ENCODE measurements at regions not wholly inside any gene's neighbourhood (a gene's known extent, or its start where the extent isn't known, plus 50 kb on each side); places are given as distances from the start of the nearest gene placed in this dataset.

- no peaks in the 10 kb centered on the region for H3K79me2 ChIP-seq (ENCODE audit: insufficient read depth, low read length)
- no peaks in the 10 kb centered on the region for H3K4me1 ChIP-seq (ENCODE audit: insufficient read depth, low read length, poor library complexity, severe bottlenecking)
- no peaks in the 10 kb centered on the region for H3F3A ChIP-seq (ENCODE audit: low read depth)
- no peaks in the 10 kb centered on the region for H3K27me3 ChIP-seq (ENCODE audit: insufficient read depth, low read length, poor library complexity, severe bottlenecking)
- no peak overlapping the region for H2AFZ ChIP-seq (ENCODE audit: low read length)
- H3K9me2 ChIP-seq (replicated peaks; ENCODE audit: low read depth, low read length) = no peaks in the 10 kb centered on the region
- no peak overlapping the region for H3K9ac ChIP-seq (ENCODE audit: low read depth, low read length, poor library complexity, severe bottlenecking)
- no peak overlapping the region for H3K4me2 ChIP-seq (ENCODE audit: low read depth, low read length, poor library complexity, severe bottlenecking)
- no peak for TF ChIP-seq CTCF (conservative IDR thresholded peaks at IDR 0.05; ENCODE audit: low read length)
- no peak for TF ChIP-seq EZH2phosphoT487 (IDR thresholded peaks at IDR 0.05; ENCODE audit: borderline replicate concordance)
- no peaks in the 10 kb centered on the region for H4K20me1 ChIP-seq (ENCODE audit: insufficient read depth, low read length, poor library complexity, severe bottlenecking)
- H3K36me3 ChIP-seq (ENCODE audit: insufficient read depth, low read length) = no peaks in the 10 kb centered on the region
- no peak overlapping the region for H3K4me3 ChIP-seq (ENCODE audit: low read length, poor library complexity, severe bottlenecking)
- H3K9me3 ChIP-seq (ENCODE audit: insufficient read depth, low read depth, low read length) = no peaks in the 10 kb centered on the region
These were observed 131.0 kb downstream of the ANKRD60 start for GRCh38 chr20:58097429-58097828.

- Histone ChIP-seq H3K36me3 (ENCODE audit: insufficient read depth, low read length) (no peaks in the 10 kb centered on the region), H3K79me2 (ENCODE audit: insufficient read depth, low read length) (no peaks in the 10 kb centered on the region), H3K9ac (ENCODE audit: low read depth, low read length, poor library complexity, severe bottlenecking) (no peak overlapping the region), H3K9me3 (ENCODE audit: insufficient read depth, low read depth, low read length) (no peaks in the 10 kb centered on the region), H2AFZ (ENCODE audit: low read length) (no peak overlapping the region), H3K4me2 (ENCODE audit: low read depth, low read length, poor library complexity, severe bottlenecking) (no peak overlapping the region), H3F3A (ENCODE audit: low read depth) (no peaks in the 10 kb centered on the region), H3K4me3 (ENCODE audit: low read length, poor library complexity, severe bottlenecking) (no peak overlapping the region), H4K20me1 (ENCODE audit: insufficient read depth, low read length, poor library complexity, severe bottlenecking) (no peaks in the 10 kb centered on the region), H3K4me1 (ENCODE audit: insufficient read depth, low read length, poor library complexity, severe bottlenecking) (no peaks in the 10 kb centered on the region), H3K9me2 (replicated peaks; ENCODE audit: low read depth, low read length) (no peaks in the 10 kb centered on the region), H3K27me3 (ENCODE audit: insufficient read depth, low read length, poor library complexity, severe bottlenecking) (no peaks in the 10 kb centered on the region)
- TF ChIP-seq CTCF (conservative IDR thresholded peaks at IDR 0.05; ENCODE audit: low read length) (no peak), EZH2phosphoT487 (IDR thresholded peaks at IDR 0.05; ENCODE audit: borderline replicate concordance) (no peak)
These were observed 131.5 kb downstream of the ANKRD60 start for GRCh38 chr20:58096880-58097423.

- no peaks in the 10 kb centered on the region for H3K27me3 ChIP-seq (ENCODE audit: insufficient read depth, low read length, poor library complexity, severe bottlenecking)
- no peak overlapping the region for H2AFZ ChIP-seq (ENCODE audit: low read length)
- H3K36me3 ChIP-seq (ENCODE audit: insufficient read depth, low read length) = no peaks in the 10 kb centered on the region
- no peak overlapping the region for H3K4me2 ChIP-seq (ENCODE audit: low read depth, low read length, poor library complexity, severe bottlenecking)
- H3K9me3 ChIP-seq (ENCODE audit: insufficient read depth, low read depth, low read length) = no peaks in the 10 kb centered on the region
- H3K9ac ChIP-seq (ENCODE audit: low read depth, low read length, poor library complexity, severe bottlenecking) = no peak overlapping the region
- H3K9me2 ChIP-seq (replicated peaks; ENCODE audit: low read depth, low read length) = no peaks in the 10 kb centered on the region
- no peak for TF ChIP-seq EZH2phosphoT487 (IDR thresholded peaks at IDR 0.05; ENCODE audit: borderline replicate concordance)
- H3K79me2 ChIP-seq (ENCODE audit: insufficient read depth, low read length) = no peaks in the 10 kb centered on the region
- no peaks in the 10 kb centered on the region for H4K20me1 ChIP-seq (ENCODE audit: insufficient read depth, low read length, poor library complexity, severe bottlenecking)
- no peaks in the 10 kb centered on the region for H3F3A ChIP-seq (ENCODE audit: low read depth)
- H3K4me1 ChIP-seq (ENCODE audit: insufficient read depth, low read length, poor library complexity, severe bottlenecking) = no peaks in the 10 kb centered on the region
- H3K4me3 ChIP-seq (ENCODE audit: low read length, poor library complexity, severe bottlenecking) = no peak overlapping the region
These were observed 133.8 kb downstream of the ANKRD60 start for GRCh38 chr20:58094698-58095097.

- H3K4me3 ChIP-seq (ENCODE audit: low read length, poor library complexity, severe bottlenecking) = no peak overlapping the region
- no peaks in the 10 kb centered on the region for H3K27me3 ChIP-seq (ENCODE audit: insufficient read depth, low read length, poor library complexity, severe bottlenecking)
- no peaks in the 10 kb centered on the region for H3F3A ChIP-seq (ENCODE audit: low read depth)
- H2AFZ ChIP-seq (ENCODE audit: low read length) = no peak overlapping the region
- no peaks in the 10 kb centered on the region for H3K9me2 ChIP-seq (replicated peaks; ENCODE audit: low read depth, low read length)
- H3K79me2 ChIP-seq (ENCODE audit: insufficient read depth, low read length) = no peaks in the 10 kb centered on the region
- H3K9ac ChIP-seq (ENCODE audit: low read depth, low read length, poor library complexity, severe bottlenecking) = no peak overlapping the region
- no peaks in the 10 kb centered on the region for H3K4me1 ChIP-seq (ENCODE audit: insufficient read depth, low read length, poor library complexity, severe bottlenecking)
- no peaks in the 10 kb centered on the region for H4K20me1 ChIP-seq (ENCODE audit: insufficient read depth, low read length, poor library complexity, severe bottlenecking)
- no peaks in the 10 kb centered on the region for H3K9me3 ChIP-seq (ENCODE audit: insufficient read depth, low read depth, low read length)
- no peak overlapping the region for H3K4me2 ChIP-seq (ENCODE audit: low read depth, low read length, poor library complexity, severe bottlenecking)
- no peak for TF ChIP-seq CTCF (conservative IDR thresholded peaks at IDR 0.05; ENCODE audit: low read length)
- no peaks in the 10 kb centered on the region for H3K36me3 ChIP-seq (ENCODE audit: insufficient read depth, low read length)
These were observed 134.3 kb downstream of the ANKRD60 start for GRCh38 chr20:58094160-58094559.
